Heart left ventricle (tissue), 13 donors: ENCODE measurements at regions not wholly inside any gene's neighbourhood (a gene's known extent, or its start where the extent isn't known, plus 50 kb on each side); places are given as distances from the start of the nearest gene placed in this dataset.

ENCODE experiments used
- CTCF ChIP-seq, 12 donors: fragments of 200-600 bp; sonication (generic) in 4 of 12; IDR thresholded peaks; one replicate each; pipeline versions ENCODE4 v1.5.0 to v1.8.0; 2018 to 2022; ENCODE audit warnings: antibody characterized with exemption in 12 of 12, mild to moderate bottlenecking in 5 of 12
- POLR2A ChIP-seq, 2 donors: fragments of 450-650 bp; IDR thresholded peaks; one replicate each; pipeline ENCODE4 v1.6.1; 2017; ENCODE audit warnings: antibody characterized with exemption in 2 of 2, mild to moderate bottlenecking in 2 of 2, moderate library complexity in 2 of 2
- donor health status: ischemic (EF 13 %, LVEDD 7.1; RV severe dilation, severe dysfunction).
- donor health status: DM: no; HTN: yes; CAD: no.
- donor health status: DM: no; HTN: no; CAD: no.
- donor health status: ischemic (EF 25% LVEDD 6.9; RV normal size, moderate dysfunction).
- donor health status: ischemic (EF 25% LVEDD 5.7; RV mildly dilated, moderate dysfunction).
- donor health status: ischemic (EF 35%, LVEDD 5.7; RV mildly dilated, moderate dysfunction).
- donor health status: nonischemic (EF 11% LVEDD 7.7; RV severe dilation, severe dysfunction).
- donor health status: DM: yes; HTN: yes; CAD: no.
- donor health status: PGD.
- donor health status: ischemic (EF 29% LVEDD 5.4; RV normal size, mild dysfunction).
- donor health status: nonischemic (EF 23%, LVEDD 6.1; RV moderate dilation, normal function).

- TF ChIP-seq CTCF (IDR thresholded peaks at IDR 0.05) (no peak), POLR2A (IDR thresholded peaks at IDR 0.05) (no peak)
Measured at GRCh38 chr12:45623221-45623620, 106.3 kb upstream of the ARID2 start.
